OCI-LY1 (cell line): ENCODE measurements at regions not wholly inside any gene's neighbourhood (a gene's known extent, or its start where the extent isn't known, plus 50 kb on each side); places are given as distances from the start of the nearest gene placed in this dataset.

Experiments
- H2AFZ ChIP-seq: fragments of 200-600 bp; sonication (generic), shearing (Covaris generic); 2 replicates; pipeline ENCODE4 v1.6.0; 2014; ENCODE audit warnings: antibody characterized with exemption, mild to moderate bottlenecking, low read length
- H3F3A ChIP-seq: fragments of 200-600 bp; sonication (generic), shearing (Covaris generic); 2 replicates; pipeline ENCODE4 v1.6.0; 2014; ENCODE audit warnings: mild to moderate bottlenecking, antibody characterized with exemption, low read length, moderate library complexity; ENCODE audit not compliant: insufficient read depth
- H3K27ac ChIP-seq: fragments of 200-600 bp; sonication (generic); 2 replicates; pipeline ENCODE4 v1.5.1; 2014; ENCODE audit warnings: low read length, mixed run types, mild to moderate bottlenecking, low read depth; ENCODE audit not compliant: poor library complexity, severe bottlenecking
- H3K27me3 ChIP-seq: fragments of 200-600 bp; sonication (generic); 2 replicates; pipeline ENCODE4 v1.6.0; 2014; ENCODE audit warnings: antibody characterized with exemption, mild to moderate bottlenecking, low read length, moderate library complexity; ENCODE audit not compliant: insufficient read depth
- H3K36me3 ChIP-seq: fragments of 200-600 bp; sonication (generic); 2 replicates; pipeline ENCODE4 v1.6.1; 2014; ENCODE audit warnings: mild to moderate bottlenecking, antibody characterized with exemption, low read length, moderate library complexity, mixed read lengths; ENCODE audit not compliant: insufficient read depth
- H3K4me1 ChIP-seq: fragments of 200-600 bp; sonication (generic); 2 replicates; pipeline ENCODE4 v1.5.1; 2014; ENCODE audit warnings: mild to moderate bottlenecking, low read length, moderate library complexity; ENCODE audit not compliant: insufficient read depth, severe bottlenecking
- H3K4me2 ChIP-seq: fragments of 200-600 bp; sonication (generic), shearing (Covaris generic); 2 replicates; pipeline ENCODE4 v1.6.1; 2014; ENCODE audit warnings: low read length
- H3K4me3 ChIP-seq: fragments of 200-600 bp; sonication (generic); 2 replicates; pipeline ENCODE4 v1.5.1; 2014; ENCODE audit warnings: low read length, low read depth, mild to moderate bottlenecking, mixed read lengths; ENCODE audit not compliant: poor library complexity, severe bottlenecking
- H3K79me2 ChIP-seq: fragments of 200-600 bp; shearing (Covaris generic); 2 replicates; pipeline ENCODE4 v1.6.1; 2016; ENCODE audit warnings: mixed run types, low read length, mixed read lengths; ENCODE audit not compliant: insufficient read depth
- H3K9ac ChIP-seq: fragments of 200-600 bp; sonication (generic), shearing (Covaris generic); 2 replicates; pipeline ENCODE4 v1.6.1; 2014; ENCODE audit warnings: mild to moderate bottlenecking, low read length, mixed read lengths
- H3K9me2 ChIP-seq: fragments of 200-600 bp; sonication (generic), shearing (Covaris generic); 2 replicates; pipeline ENCODE4 v1.6.1; 2014; ENCODE audit warnings: low read depth, mild to moderate bottlenecking, low read length, mixed read lengths
- H3K9me3 ChIP-seq: fragments of 200-600 bp; shearing (Covaris generic); 2 replicates; pipeline ENCODE4 v1.6.1; 2014; ENCODE audit warnings: low read length, mixed read lengths
- H4K20me1 ChIP-seq: fragments of 200-600 bp; sonication (generic), shearing (Covaris generic); 2 replicates; pipeline ENCODE4 v1.6.0; 2016; ENCODE audit warnings: mild to moderate bottlenecking, low read length; ENCODE audit not compliant: insufficient read depth
- CTCF ChIP-seq: fragments of 200-600 bp; sonication (generic), shearing (Covaris generic); IDR thresholded peaks from 2 replicates; pipeline ENCODE4 v1.5.1; 2017; ENCODE audit warnings: mild to moderate bottlenecking, antibody characterized with exemption, low read length, moderate library complexity, mixed read lengths
- EZH2 ChIP-seq: fragments of 200-600 bp; sonication (generic), shearing (Covaris generic); IDR thresholded peaks from 2 replicates; pipeline ENCODE4 v1.8.0; 2017; ENCODE audit warnings: borderline replicate concordance, mixed run types, mild to moderate bottlenecking, antibody characterized with exemption, low read length, moderate library complexity, mixed read lengths

- H3K27me3 ChIP-seq: no peaks in the 10 kb centered on the region
- no peaks in the 10 kb centered on the region for H3K9me3 ChIP-seq
- no peaks in the 10 kb centered on the region for H3F3A ChIP-seq
- H3K4me1 ChIP-seq: no peaks in the 10 kb centered on the region
- H3K36me3 ChIP-seq: no peaks in the 10 kb centered on the region
- no peaks in the 10 kb centered on the region for H4K20me1 ChIP-seq
- no peaks in the 10 kb centered on the region for H3K9me2 ChIP-seq
- H3K27ac ChIP-seq: no peak overlapping the region
- H2AFZ ChIP-seq: no peak overlapping the region
- no peak overlapping the region for H3K9ac ChIP-seq
- no peaks in the 10 kb centered on the region for H3K79me2 ChIP-seq
- TF ChIP-seq EZH2: no peak
- no peak for TF ChIP-seq CTCF
- H3K4me2 ChIP-seq: no peak overlapping the region
- H3K4me3 ChIP-seq: no peak overlapping the region
Observed at GRCh38 chr10:106493226-106493625, 671.3 kb downstream of the SORCS1 start.

GRCh38 chr10:106487726-106488125, 676.8 kb downstream of the SORCS1 start:
- Histone ChIP-seq H3K36me3 (no peaks in the 10 kb centered on the region), H3K4me2 (no peak overlapping the region), H3K27ac (no peak overlapping the region), H3K9me3 (no peaks in the 10 kb centered on the region), H4K20me1 (no peaks in the 10 kb centered on the region), H3K9ac (no peak overlapping the region), H3K4me1 (no peaks in the 10 kb centered on the region), H2AFZ (no peak overlapping the region), H3K27me3 (no peaks in the 10 kb centered on the region), H3F3A (no peaks in the 10 kb centered on the region), H3K9me2 (no peaks in the 10 kb centered on the region), H3K4me3 (no peak overlapping the region), H3K79me2 (no peaks in the 10 kb centered on the region)
- TF ChIP-seq EZH2 (no peak), CTCF (no peak)

GRCh38 chr10:106481598-106482275, 682.8 kb downstream of the SORCS1 start:
- H3K9me3 ChIP-seq: no peaks in the 10 kb centered on the region
- no peaks in the 10 kb centered on the region for H3K79me2 ChIP-seq
- H3K9me2 ChIP-seq: no peaks in the 10 kb centered on the region
- H3K27ac ChIP-seq: no peak overlapping the region
- H4K20me1 ChIP-seq: no peaks in the 10 kb centered on the region
- no peaks in the 10 kb centered on the region for H3K4me1 ChIP-seq
- TF ChIP-seq EZH2 (no peak), CTCF (no peak)
- no peak overlapping the region for H3K4me2 ChIP-seq
- H3K9ac ChIP-seq: no peak overlapping the region
- H3K4me3 ChIP-seq: no peak overlapping the region
- H2AFZ ChIP-seq: no peak overlapping the region
- no peaks in the 10 kb centered on the region for H3K27me3 ChIP-seq
- H3F3A ChIP-seq: no peaks in the 10 kb centered on the region
- H3K36me3 ChIP-seq: no peaks in the 10 kb centered on the region
